ENCODE measurements at regions not wholly inside any gene's neighbourhood (a gene's known extent, or its start where the extent isn't known, plus 50 kb on each side); places are given as distances from the start of the nearest gene placed in this dataset.
"Not testable (repeated sequence)": the region's sequence is repeated elsewhere in the genome, so short reads cannot be mapped to it uniquely, and the experiment has no call there.

GRCh38 chr6:118718903-118719302 is 67.5 kb upstream of the CEP85L start:
- DNase-seq, result no peak

- DNase-seq, result no peak
These were observed 66.9 kb upstream of the CEP85L start for GRCh38 chr6:118718297-118718696.

GRCh38 chr6:118717106-118717505 is 65.7 kb upstream of the CEP85L start:
- DNase-seq, result no peak

- DNase-seq, result not testable (repeated sequence)
These were observed 64.5 kb upstream of the CEP85L start for GRCh38 chr6:118715907-118716306.

- DNase-seq, result no peak
These were observed 64.0 kb upstream of the CEP85L start for GRCh38 chr6:118715376-118715775.

GRCh38 chr6:118714756-118715155 is 63.4 kb upstream of the CEP85L start:
- no peak for DNase-seq

GRCh38 chr6:118712969-118713368 is 61.6 kb upstream of the CEP85L start:
- DNase-seq, result peak; percentile 64

- DNase-seq, result no peak
These were observed 59.2 kb upstream of the CEP85L start for GRCh38 chr6:118710616-118711015.

GRCh38 chr6:118709859-118710350 is 58.5 kb upstream of the CEP85L start:
- DNase-seq, result peak; percentile 90

- DNase-seq, result no peak
These were observed 57.4 kb upstream of the CEP85L start for GRCh38 chr6:118708744-118709143.

GRCh38 chr6:118708055-118708454 is 56.7 kb upstream of the CEP85L start:
- peak; percentile 31 for DNase-seq

GRCh38 chr6:118706702-118707101 is 55.3 kb upstream of the CEP85L start:
- peak; percentile 93 for DNase-seq

- DNase-seq, result peak; percentile 82
These were observed 54.4 kb upstream of the CEP85L start for GRCh38 chr6:118705544-118706491.

- no peak for DNase-seq
These were observed 53.5 kb upstream of the CEP85L start for GRCh38 chr6:118704915-118705314.

- DNase-seq, result not testable (repeated sequence)
These were observed 49.9 kb upstream of the CEP85L start for GRCh38 chr6:118701260-118701659.

Measured in kidney glomerular epithelial cell (primary cell).